Activated CD8-positive, alpha-beta memory T cell treated with anti-CD3 and anti-CD28 coated beads for 1 hour (primary cell): ENCODE measurements at regions not wholly inside any gene's neighbourhood (a gene's known extent, or its start where the extent isn't known, plus 50 kb on each side); places are given as distances from the start of the nearest gene placed in this dataset.

Source experiments
- DNase-seq, 2 donors: peaks; one replicate each; pipeline ENCODE4 v3.0.0-alpha.2; 2020; ENCODE audit warnings: low read depth in 1 of 2; ENCODE audit errors: extremely low read depth in 1 of 2

- DNase-seq: no peak
These were observed 106.7 kb upstream of the TTC29 start for GRCh38 chr4:147052361-147052760.

GRCh38 chr4:147054228-147054872 lies 108.7 kb upstream of the TTC29 start:
- no peak for DNase-seq

GRCh38 chr4:147056940-147057610 lies 111.4 kb upstream of the TTC29 start:
- DNase-seq: no peak

GRCh38 chr4:147057611-147058190 lies 112.0 kb upstream of the TTC29 start:
- DNase-seq: no peak

GRCh38 chr4:147059064-147059731 lies 113.5 kb upstream of the TTC29 start:
- no peak for DNase-seq

GRCh38 chr4:147060151-147060931 lies 114.7 kb upstream of the TTC29 start:
- DNase-seq: no peak

GRCh38 chr4:147064856-147065255 lies 119.2 kb upstream of the TTC29 start:
- no peak for DNase-seq

GRCh38 chr4:147068564-147068963 lies 122.9 kb upstream of the TTC29 start:
- no peak for DNase-seq

GRCh38 chr4:147071209-147071740 lies 125.6 kb upstream of the TTC29 start:
- DNase-seq: no peak

GRCh38 chr4:147076179-147076578 lies 130.5 kb upstream of the TTC29 start:
- no peak for DNase-seq

- no peak for DNase-seq
These were observed 131.1 kb upstream of the TTC29 start for GRCh38 chr4:147076728-147077127.

GRCh38 chr4:147078362-147078761 lies 132.7 kb upstream of the TTC29 start:
- no peak for DNase-seq

GRCh38 chr4:147078875-147079658 lies 133.4 kb upstream of the TTC29 start:
- DNase-seq: no peak

GRCh38 chr4:147084861-147085260 lies 139.2 kb upstream of the TTC29 start:
- no peak for DNase-seq

- no peak for DNase-seq
These were observed 140.1 kb upstream of the TTC29 start for GRCh38 chr4:147085781-147086180.

- no peak for DNase-seq
These were observed 142.5 kb upstream of the TTC29 start for GRCh38 chr4:147088146-147088545.

- DNase-seq: no peak
These were observed 144.8 kb upstream of the TTC29 start for GRCh38 chr4:147090486-147090885.

GRCh38 chr4:147093206-147093605 lies 147.5 kb upstream of the TTC29 start:
- DNase-seq: no peak

- no peak for DNase-seq
These were observed 148.6 kb upstream of the TTC29 start for GRCh38 chr4:147094238-147094637.
